ENCODE measurements at regions not wholly inside any gene's neighbourhood (a gene's known extent, or its start where the extent isn't known, plus 50 kb on each side); places are given as distances from the start of the nearest gene placed in this dataset.

GRCh38 chr2:236676136-236676873, 106.7 kb downstream of the ACKR3 start:
- POLR2A ChIA-PET = no interaction called here
- H2AFZ ChIP-seq (ENCODE audit: low read length) = no peak overlapping the region
- H3K79me2 ChIP-seq (ENCODE audit: insufficient read depth, low read length) = no peaks in the 10 kb centered on the region
- intact Hi-C loops (cut with micrococcal nuclease; ENCODE audit: unreplicated experiment) (no loop called here), in situ Hi-C loops (cut with HindIII; ENCODE audit: extremely low pct_ligation_motif_present, low pct_unique_long_range_greater_than_20kb) (no loop called here)
- no peak overlapping the region for H3K9ac ChIP-seq (ENCODE audit: insufficient read depth, low read depth, low read length)
- H3K27me3 ChIP-seq (ENCODE audit: control insufficient read depth in 1 of 2, insufficient read depth in 2 of 2, low read length in 2 of 2) = peaks cover 0 to 11% of the 10 kb centered on the region in 2 experiments; a peak in 1 of 5 replicates
- H3K27ac ChIP-seq (ENCODE audit: extremely low read length, insufficient read depth, low read length) = no peak overlapping the region
- ATAC-seq (no peak), DNase-seq (ENCODE audit: low spot score) (no peak), FAIRE-seq (no peak)
- WGBS (ENCODE audit: low lambda C conversion rate) = 0% methylated on average over 2 of the region's 2 CpGs
- H3K4me2 ChIP-seq (ENCODE audit: low read depth, low read length) = no peak overlapping the region
- no peaks in the 10 kb centered on the region for H4K20me1 ChIP-seq (ENCODE audit: insufficient read depth, low read length)
- no peaks in the 10 kb centered on the region for H3K4me1 ChIP-seq (ENCODE audit: insufficient read depth, low read length)
- CTCF ChIA-PET (ENCODE audit: low intra/inter-chr PET ratio, low total read pairs) = no interaction called here
- H3K4me3 ChIP-seq (replicated peaks in 1 of 3; ENCODE audit: insufficient read depth in 1 of 3, low read depth in 2 of 3, low read length in 3 of 3) = no peak overlapping the region
- no peaks in the 10 kb centered on the region for H3K36me3 ChIP-seq (replicated peaks in 1 of 2; ENCODE audit: control insufficient read depth in 1 of 2, insufficient read depth in 2 of 2, low read length in 2 of 2)
- BruUV-seq (replicated peaks) = no TSS peak
- no peaks in the 10 kb centered on the region for H3K9me3 ChIP-seq (ENCODE audit: low read length)
- TF ChIP-seq TARDBP (CRISPR knock-in tag; IDR thresholded peaks at IDR 0.05) (no peak), TSC22D2 (CRISPR knock-in tag; IDR thresholded peaks at IDR 0.05; ENCODE audit: borderline replicate concordance) (no peak), EHMT2 (IDR thresholded peaks at IDR 0.05; ENCODE audit: borderline replicate concordance, low read depth, low read length) (no peak), GPN1 (CRISPR knock-in tag; IDR thresholded peaks at IDR 0.05; ENCODE audit: borderline replicate concordance) (no peak), JUN (CRISPR knock-in tag; IDR thresholded peaks at IDR 0.05) (no peak), SOX13 (IDR thresholded peaks at IDR 0.05) (no peak), SOX13 (CRISPR knock-in tag; conservative IDR thresholded peaks at IDR 0.05 in 1 of 2, IDR thresholded peaks at IDR 0.05 in 1 of 2) (no peak), ZNF780A (CRISPR knock-in tag; IDR thresholded peaks at IDR 0.05) (no peak), SP140L (CRISPR knock-in tag; IDR thresholded peaks at IDR 0.05; ENCODE audit: borderline replicate concordance) (no peak), CAMTA2 (CRISPR knock-in tag; IDR thresholded peaks at IDR 0.05; ENCODE audit: borderline replicate concordance) (no peak), FOXP4 (CRISPR knock-in tag; IDR thresholded peaks at IDR 0.05) (no peak), SP5 (CRISPR knock-in tag; IDR thresholded peaks at IDR 0.05; ENCODE audit: borderline replicate concordance, low read depth) (no peak), NFE2L2 (IDR thresholded peaks at IDR 0.05; ENCODE audit: low read length) (no peak), SKI (IDR thresholded peaks at IDR 0.05; ENCODE audit: partially characterized antibody) (no peak), DMAP1 (CRISPR knock-in tag; IDR thresholded peaks at IDR 0.05) (no peak), MIER3 (CRISPR knock-in tag; IDR thresholded peaks at IDR 0.05; ENCODE audit: borderline replicate concordance) (no peak)
- TF ChIP-seq, protein P1, sequence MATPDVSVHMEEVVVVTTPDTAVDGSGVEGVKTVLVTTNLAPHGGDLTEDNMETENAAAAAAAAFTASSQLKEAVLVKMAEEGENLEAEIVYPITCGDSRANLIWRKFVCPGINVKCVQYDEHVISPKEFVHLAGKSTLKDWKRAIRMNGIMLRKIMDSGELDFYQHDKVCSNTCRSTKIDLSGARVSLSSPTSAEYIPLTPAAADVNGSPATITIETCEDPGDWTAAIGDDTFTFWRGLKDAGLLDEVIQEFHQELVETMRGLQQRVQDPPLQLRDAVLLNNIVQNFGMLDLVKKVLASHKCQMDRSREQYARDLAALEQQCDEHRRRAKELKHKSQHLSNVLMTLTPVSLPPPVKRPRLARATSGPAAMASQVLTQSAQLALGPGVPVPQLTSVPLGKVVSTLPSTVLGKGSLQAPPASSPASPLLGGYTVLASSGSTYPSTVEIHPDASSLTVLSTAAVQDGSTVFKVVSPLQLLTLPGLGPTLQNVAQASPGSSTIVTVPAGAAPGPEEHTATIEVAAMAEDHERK (CRISPR knock-in tag; IDR thresholded peaks at IDR 0.05; ENCODE audit: low read depth) = no peak
- TF ChIP-seq, protein P2, sequence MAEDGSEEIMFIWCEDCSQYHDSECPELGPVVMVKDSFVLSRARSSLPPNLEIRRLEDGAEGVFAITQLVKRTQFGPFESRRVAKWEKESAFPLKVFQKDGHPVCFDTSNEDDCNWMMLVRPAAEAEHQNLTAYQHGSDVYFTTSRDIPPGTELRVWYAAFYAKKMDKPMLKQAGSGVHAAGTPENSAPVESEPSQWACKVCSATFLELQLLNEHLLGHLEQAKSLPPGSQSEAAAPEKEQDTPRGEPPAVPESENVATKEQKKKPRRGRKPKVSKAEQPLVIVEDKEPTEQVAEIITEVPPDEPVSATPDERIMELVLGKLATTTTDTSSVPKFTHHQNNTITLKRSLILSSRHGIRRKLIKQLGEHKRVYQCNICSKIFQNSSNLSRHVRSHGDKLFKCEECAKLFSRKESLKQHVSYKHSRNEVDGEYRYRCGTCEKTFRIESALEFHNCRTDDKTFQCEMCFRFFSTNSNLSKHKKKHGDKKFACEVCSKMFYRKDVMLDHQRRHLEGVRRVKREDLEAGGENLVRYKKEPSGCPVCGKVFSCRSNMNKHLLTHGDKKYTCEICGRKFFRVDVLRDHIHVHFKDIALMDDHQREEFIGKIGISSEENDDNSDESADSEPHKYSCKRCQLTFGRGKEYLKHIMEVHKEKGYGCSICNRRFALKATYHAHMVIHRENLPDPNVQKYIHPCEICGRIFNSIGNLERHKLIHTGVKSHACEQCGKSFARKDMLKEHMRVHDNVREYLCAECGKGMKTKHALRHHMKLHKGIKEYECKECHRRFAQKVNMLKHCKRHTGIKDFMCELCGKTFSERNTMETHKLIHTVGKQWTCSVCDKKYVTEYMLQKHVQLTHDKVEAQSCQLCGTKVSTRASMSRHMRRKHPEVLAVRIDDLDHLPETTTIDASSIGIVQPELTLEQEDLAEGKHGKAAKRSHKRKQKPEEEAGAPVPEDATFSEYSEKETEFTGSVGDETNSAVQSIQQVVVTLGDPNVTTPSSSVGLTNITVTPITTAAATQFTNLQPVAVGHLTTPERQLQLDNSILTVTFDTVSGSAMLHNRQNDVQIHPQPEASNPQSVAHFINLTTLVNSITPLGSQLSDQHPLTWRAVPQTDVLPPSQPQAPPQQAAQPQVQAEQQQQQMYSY (CRISPR knock-in tag; IDR thresholded peaks at IDR 0.05) = no peak

All from HepG2 (cell line).